ENCODE measurements at regions not wholly inside any gene's neighbourhood (a gene's known extent, or its start where the extent isn't known, plus 50 kb on each side); places are given as distances from the start of the nearest gene placed in this dataset.

- TF ChIP-seq, protein P1, sequence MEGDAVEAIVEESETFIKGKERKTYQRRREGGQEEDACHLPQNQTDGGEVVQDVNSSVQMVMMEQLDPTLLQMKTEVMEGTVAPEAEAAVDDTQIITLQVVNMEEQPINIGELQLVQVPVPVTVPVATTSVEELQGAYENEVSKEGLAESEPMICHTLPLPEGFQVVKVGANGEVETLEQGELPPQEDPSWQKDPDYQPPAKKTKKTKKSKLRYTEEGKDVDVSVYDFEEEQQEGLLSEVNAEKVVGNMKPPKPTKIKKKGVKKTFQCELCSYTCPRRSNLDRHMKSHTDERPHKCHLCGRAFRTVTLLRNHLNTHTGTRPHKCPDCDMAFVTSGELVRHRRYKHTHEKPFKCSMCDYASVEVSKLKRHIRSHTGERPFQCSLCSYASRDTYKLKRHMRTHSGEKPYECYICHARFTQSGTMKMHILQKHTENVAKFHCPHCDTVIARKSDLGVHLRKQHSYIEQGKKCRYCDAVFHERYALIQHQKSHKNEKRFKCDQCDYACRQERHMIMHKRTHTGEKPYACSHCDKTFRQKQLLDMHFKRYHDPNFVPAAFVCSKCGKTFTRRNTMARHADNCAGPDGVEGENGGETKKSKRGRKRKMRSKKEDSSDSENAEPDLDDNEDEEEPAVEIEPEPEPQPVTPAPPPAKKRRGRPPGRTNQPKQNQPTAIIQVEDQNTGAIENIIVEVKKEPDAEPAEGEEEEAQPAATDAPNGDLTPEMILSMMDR (IDR thresholded peaks at IDR 0.05; ENCODE audit: low read depth, low read length), result no peak
- DNase-seq (ENCODE audit: extremely low read depth, low read depth), result no peak
Measured at GRCh38 chr5:168182269-168182668, 109.2 kb upstream of the WWC1 start.

- TF ChIP-seq, protein P1 (IDR thresholded peaks at IDR 0.05; ENCODE audit: low read depth, low read length), result no peak
- no peak for DNase-seq (ENCODE audit: extremely low read depth, low read depth)
Measured at GRCh38 chr5:168184103-168184502, 107.3 kb upstream of the WWC1 start.

- TF ChIP-seq, protein P1 (IDR thresholded peaks at IDR 0.05; ENCODE audit: low read depth, low read length), result no peak
- DNase-seq (ENCODE audit: extremely low read depth, low read depth), result no peak
Measured at GRCh38 chr5:168186289-168187074, 105.0 kb upstream of the WWC1 start.

DNA sequence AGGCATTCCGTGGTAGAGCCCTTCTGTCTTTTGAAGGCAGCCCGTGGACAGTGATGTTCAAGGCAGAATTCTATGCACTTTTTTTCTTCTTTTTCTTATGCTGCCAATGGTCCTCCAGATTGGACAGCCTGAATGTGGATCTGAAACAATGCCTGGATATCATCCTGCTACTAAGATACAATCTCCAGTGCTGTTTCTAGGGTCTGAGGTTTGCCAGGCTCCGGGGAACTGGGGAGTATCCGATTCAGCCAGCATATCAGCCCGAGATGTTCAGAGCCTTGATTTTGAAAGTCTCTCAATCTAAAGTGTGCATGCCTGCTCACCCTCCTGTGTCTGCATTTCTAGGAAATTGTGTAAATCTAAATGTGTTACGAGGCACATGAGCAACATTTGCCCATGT is 103.8 kb upstream of the WWC1 start:
- TF ChIP-seq, protein P1 (IDR thresholded peaks at IDR 0.05; ENCODE audit: low read depth, low read length), result no peak
- DNase-seq (ENCODE audit: extremely low read depth, low read depth), result no peak

- DNase-seq (ENCODE audit: extremely low read depth, low read depth), result no peak
- TF ChIP-seq, protein P1 (IDR thresholded peaks at IDR 0.05; ENCODE audit: low read depth, low read length), result no peak
Measured at GRCh38 chr5:168188182-168188581, 103.3 kb upstream of the WWC1 start.

DNA sequence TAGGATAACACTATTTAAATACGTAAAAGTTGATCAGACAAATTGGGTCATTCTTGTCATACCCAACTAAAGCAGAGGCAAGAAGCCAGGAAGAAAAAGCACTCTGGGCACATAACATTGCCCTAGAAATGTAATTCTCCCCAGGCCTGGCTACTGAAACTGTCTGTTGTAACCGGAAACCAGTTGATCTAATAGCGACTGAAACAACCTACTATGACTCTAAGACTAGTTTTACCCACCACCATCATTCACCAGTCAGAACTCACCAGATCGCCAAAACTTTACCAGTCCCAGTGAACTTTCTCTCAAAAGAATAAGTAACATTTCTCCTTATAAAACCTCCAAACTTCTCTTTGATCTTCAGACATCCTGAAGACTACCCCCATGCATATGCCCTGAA is 99.3 kb upstream of the WWC1 start:
- DNase-seq (ENCODE audit: extremely low read depth, low read depth), result no peak
- TF ChIP-seq, protein P1 (IDR thresholded peaks at IDR 0.05; ENCODE audit: low read depth, low read length), result no peak

DNA sequence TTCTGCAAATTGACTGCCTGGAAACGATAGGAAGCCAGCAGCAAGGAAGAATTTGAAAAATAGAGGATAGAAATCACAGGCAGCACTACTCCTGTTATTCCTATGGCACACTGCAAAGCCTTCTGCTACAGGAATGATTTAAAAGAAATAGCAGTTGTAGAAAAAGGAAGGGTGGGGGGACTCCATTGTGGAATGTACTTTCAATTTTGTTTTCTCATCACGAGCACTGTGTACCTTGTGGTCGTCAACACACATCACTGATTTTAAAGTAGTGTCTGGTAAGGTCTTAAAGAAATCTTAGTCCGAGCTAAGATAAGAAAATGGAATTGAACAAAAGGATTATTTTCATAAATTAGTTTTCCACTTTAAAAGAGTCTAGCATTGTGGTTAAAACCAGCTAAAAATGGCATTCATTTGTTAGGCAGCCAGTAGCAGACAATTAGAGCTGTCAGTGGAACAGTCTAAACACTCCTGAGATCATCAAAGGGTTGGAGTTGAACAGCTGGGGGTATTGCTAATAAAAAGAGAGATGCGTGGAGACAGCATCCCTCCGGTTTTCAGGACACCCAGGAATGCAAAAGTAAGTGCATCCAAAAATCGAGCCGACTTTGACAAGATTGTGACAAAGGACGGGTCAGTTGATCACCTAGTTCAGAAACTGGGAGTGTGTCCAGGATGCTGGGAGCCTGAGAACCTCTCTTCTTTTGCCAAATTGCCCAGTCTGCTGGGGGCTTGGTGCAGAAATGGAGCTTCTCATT is 97.8 kb upstream of the WWC1 start:
- TF ChIP-seq, protein P1 (IDR thresholded peaks at IDR 0.05; ENCODE audit: low read depth, low read length), result no peak
- no peak for DNase-seq (ENCODE audit: extremely low read depth, low read depth)
